OCI-LY3 (cell line): ENCODE measurements at regions not wholly inside any gene's neighbourhood (a gene's known extent, or its start where the extent isn't known, plus 50 kb on each side); places are given as distances from the start of the nearest gene placed in this dataset.

Experiments
- H2AFZ ChIP-seq: fragments of 200-600, 300-600 bp; shearing (Covaris generic); 2 replicates; pipeline ENCODE4 v1.6.0; 2014; ENCODE audit warnings: antibody characterized with exemption, low read depth, low read length
- H3K27ac ChIP-seq: fragments of 200-600, 300-600 bp; sonication (generic); 2 replicates; pipeline ENCODE4 v1.5.1; 2014; ENCODE audit warnings: mild to moderate bottlenecking, low read length, moderate library complexity, mixed read lengths
- H3K27me3 ChIP-seq: fragments of 200-600, 300-600 bp; sonication (generic); 2 replicates; pipeline ENCODE4 v1.6.1; 2014; ENCODE audit warnings: low read depth, low read length, mixed read lengths
- H3K36me3 ChIP-seq: fragments of 200-600, 300-600 bp; sonication (generic); replicated peaks from 2 replicates; pipeline ENCODE3; 2014; ENCODE audit warnings: low read depth, low read length, mixed read lengths
- H3K4me1 ChIP-seq: fragments of 300-600, 200-600 bp; sonication (generic); 2 replicates; pipeline ENCODE4 v1.6.1; 2014; ENCODE audit warnings: low read length, mixed read lengths
- H3K4me2 ChIP-seq: fragments of 200-600, 300-600 bp; sonication (generic); 2 replicates; pipeline ENCODE4 v1.6.1; 2014; ENCODE audit warnings: low read length, mixed read lengths
- H3K4me3 ChIP-seq: fragments of 300-600, 200-600 bp; sonication (generic); 2 replicates; pipeline ENCODE4 v1.5.1; 2014; ENCODE audit warnings: antibody characterized with exemption, mild to moderate bottlenecking, low read length, moderate library complexity
- H3K79me2 ChIP-seq: fragments of 300-600, 200-600 bp; shearing (Covaris generic); 2 replicates; pipeline ENCODE4 v1.6.1; 2014; ENCODE audit warnings: mild to moderate bottlenecking, low read length, mixed read lengths
- H3K9ac ChIP-seq: fragments of 300-600, 200-600 bp; shearing (Covaris generic); 2 replicates; pipeline ENCODE4 v1.6.0; 2014; ENCODE audit warnings: mild to moderate bottlenecking, low read length, moderate library complexity
- H3K9me3 ChIP-seq: fragments of 200-600, 300-600 bp; shearing (Covaris generic); 2 replicates; pipeline ENCODE4 v1.6.1; 2014; ENCODE audit warnings: low read length, mixed read lengths; ENCODE audit not compliant: insufficient read depth
- H4K20me1 ChIP-seq: fragments of 200-600, 300-600 bp; sonication (generic); 2 replicates; pipeline ENCODE4 v1.6.1; 2016; ENCODE audit warnings: low read length, mixed read lengths; ENCODE audit not compliant: insufficient read depth
- EZH2phosphoT487 ChIP-seq: fragments of 200-600 bp; shearing (Covaris generic); IDR thresholded peaks from 2 replicates; pipeline ENCODE4 v1.6.1; 2018; ENCODE audit warnings: antibody characterized with exemption, mixed run types, low read depth
- TF ChIP-seq, protein P1 (sequence below): fragments of 200-600, 300-600 bp; sonication (generic); IDR thresholded peaks from 2 replicates; pipeline ENCODE4 v1.5.1; 2014; ENCODE audit warnings: antibody characterized with exemption, low read length, low read depth

- H3K4me2 ChIP-seq: no peak overlapping the region
- H3K4me3 ChIP-seq: no peak overlapping the region
- H3K9ac ChIP-seq: no peak overlapping the region
- H3K79me2 ChIP-seq: no peaks in the 10 kb centered on the region
- H4K20me1 ChIP-seq: no peaks in the 10 kb centered on the region
- H2AFZ ChIP-seq: no peak overlapping the region
- no peak overlapping the region for H3K27ac ChIP-seq
- no peaks in the 10 kb centered on the region for H3K9me3 ChIP-seq
- TF ChIP-seq, protein P1, sequence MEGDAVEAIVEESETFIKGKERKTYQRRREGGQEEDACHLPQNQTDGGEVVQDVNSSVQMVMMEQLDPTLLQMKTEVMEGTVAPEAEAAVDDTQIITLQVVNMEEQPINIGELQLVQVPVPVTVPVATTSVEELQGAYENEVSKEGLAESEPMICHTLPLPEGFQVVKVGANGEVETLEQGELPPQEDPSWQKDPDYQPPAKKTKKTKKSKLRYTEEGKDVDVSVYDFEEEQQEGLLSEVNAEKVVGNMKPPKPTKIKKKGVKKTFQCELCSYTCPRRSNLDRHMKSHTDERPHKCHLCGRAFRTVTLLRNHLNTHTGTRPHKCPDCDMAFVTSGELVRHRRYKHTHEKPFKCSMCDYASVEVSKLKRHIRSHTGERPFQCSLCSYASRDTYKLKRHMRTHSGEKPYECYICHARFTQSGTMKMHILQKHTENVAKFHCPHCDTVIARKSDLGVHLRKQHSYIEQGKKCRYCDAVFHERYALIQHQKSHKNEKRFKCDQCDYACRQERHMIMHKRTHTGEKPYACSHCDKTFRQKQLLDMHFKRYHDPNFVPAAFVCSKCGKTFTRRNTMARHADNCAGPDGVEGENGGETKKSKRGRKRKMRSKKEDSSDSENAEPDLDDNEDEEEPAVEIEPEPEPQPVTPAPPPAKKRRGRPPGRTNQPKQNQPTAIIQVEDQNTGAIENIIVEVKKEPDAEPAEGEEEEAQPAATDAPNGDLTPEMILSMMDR: no peak
- no peak for TF ChIP-seq EZH2phosphoT487
- H3K27me3 ChIP-seq: no peaks in the 10 kb centered on the region
- H3K36me3 ChIP-seq: no peaks in the 10 kb centered on the region
- H3K4me1 ChIP-seq: 0 out of 2 replicates have a peak, but pooled peaks cover 2% of the 10 kb centered on the region
These were observed 105.5 kb upstream of the GK2 start for GRCh38 chr4:79513576-79513975.

DNA sequence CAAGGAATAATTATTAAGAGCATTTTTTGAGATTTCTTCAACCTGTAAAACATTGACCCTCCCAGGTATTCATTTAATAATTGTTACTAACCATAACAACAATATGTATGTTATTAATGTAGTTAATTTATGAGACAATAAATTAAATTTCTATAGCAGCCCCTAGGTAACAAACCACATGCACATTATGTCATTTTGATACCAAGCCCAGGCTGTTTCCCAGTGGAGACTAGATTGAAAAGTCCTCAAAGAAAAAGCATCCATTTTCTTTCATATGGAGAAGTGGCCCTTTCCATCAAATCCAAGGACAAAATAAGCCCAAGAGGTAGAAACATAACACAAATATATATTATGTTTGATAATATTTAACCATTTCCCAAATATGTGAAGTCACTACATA lies 104.3 kb upstream of the GK2 start:
- H3K27ac ChIP-seq: no peak overlapping the region
- no peaks in the 10 kb centered on the region for H3K79me2 ChIP-seq
- H3K36me3 ChIP-seq: no peaks in the 10 kb centered on the region
- no peak overlapping the region for H2AFZ ChIP-seq
- H3K9ac ChIP-seq: no peak overlapping the region
- H3K9me3 ChIP-seq: no peaks in the 10 kb centered on the region
- H3K4me3 ChIP-seq: no peak overlapping the region
- H4K20me1 ChIP-seq: no peaks in the 10 kb centered on the region
- H3K4me1 ChIP-seq: 0 out of 2 replicates have a peak, but pooled peaks cover 2% of the 10 kb centered on the region
- H3K27me3 ChIP-seq: no peaks in the 10 kb centered on the region
- TF ChIP-seq EZH2phosphoT487: no peak
- TF ChIP-seq, protein P1: no peak
- no peak overlapping the region for H3K4me2 ChIP-seq

GRCh38 chr4:79502081-79502480 lies 94.1 kb upstream of the GK2 start:
- Histone ChIP-seq H3K27ac (no peak overlapping the region), H3K9ac (no peak overlapping the region), H3K4me1 (no peaks in the 10 kb centered on the region), H3K36me3 (no peaks in the 10 kb centered on the region), H3K4me3 (no peak overlapping the region), H3K79me2 (no peaks in the 10 kb centered on the region), H2AFZ (no peak overlapping the region), H3K27me3 (no peaks in the 10 kb centered on the region), H4K20me1 (no peaks in the 10 kb centered on the region), H3K9me3 (no peaks in the 10 kb centered on the region), H3K4me2 (no peak overlapping the region)
- TF ChIP-seq, protein P1: no peak
- TF ChIP-seq EZH2phosphoT487: no peak

- Histone ChIP-seq H2AFZ (no peak overlapping the region), H3K27ac (no peak overlapping the region), H3K4me3 (no peak overlapping the region)
These were observed 90.3 kb upstream of the GK2 start for GRCh38 chr4:79498282-79498681.

More at GRCh38 chr4:79498282-79498681, 90.3 kb upstream of the GK2 start:
- Histone ChIP-seq H3K36me3 (no peaks in the 10 kb centered on the region), H3K79me2 (no peaks in the 10 kb centered on the region), H3K9me3 (no peaks in the 10 kb centered on the region), H4K20me1 (no peaks in the 10 kb centered on the region), H3K27me3 (no peaks in the 10 kb centered on the region), H3K4me1 (no peaks in the 10 kb centered on the region), H3K4me2 (no peak overlapping the region), H3K9ac (no peak overlapping the region)
- no peak for TF ChIP-seq EZH2phosphoT487
- TF ChIP-seq, protein P1: no peak
